MM.1S (cell line): ENCODE measurements at regions not wholly inside any gene's neighbourhood (a gene's known extent, or its start where the extent isn't known, plus 50 kb on each side); places are given as distances from the start of the nearest gene placed in this dataset.

ENCODE experiments used
- EZH2 ChIP-seq: fragments of 300-600 bp; sonication (generic); optimal IDR thresholded peaks from 2 replicates; pipeline ENCODE3; 2017; ENCODE audit warnings: low read depth, mild to moderate bottlenecking, antibody characterized with exemption, low read length, mixed read lengths
- TF ChIP-seq, protein P1 (sequence below): fragments of 300-600 bp; sonication (generic); IDR thresholded peaks from 2 replicates; pipeline ENCODE4 v1.5.1; 2016; ENCODE audit warnings: antibody characterized with exemption, low read length, mixed read lengths

DNA sequence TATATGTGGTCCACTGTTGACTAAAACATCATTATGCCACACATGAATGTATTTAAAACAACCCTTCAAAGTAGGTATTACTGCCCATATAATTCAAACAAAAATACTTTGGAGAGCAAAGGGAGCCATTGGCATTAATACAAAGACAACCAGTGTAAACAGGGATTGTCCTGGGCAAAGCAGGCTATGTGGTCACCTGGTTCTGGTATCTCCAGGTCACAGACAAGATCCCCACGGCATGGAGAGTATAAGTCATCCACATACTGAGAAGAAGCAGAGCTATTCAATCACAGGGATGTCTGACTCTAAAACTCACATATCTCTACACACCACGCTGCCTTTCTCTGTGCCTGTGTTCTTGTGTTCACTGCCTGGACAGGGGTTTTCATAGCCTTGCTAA, 81.4 kb upstream of the BZW1 start:
- TF ChIP-seq EZH2 = no peak
- TF ChIP-seq, protein P1, sequence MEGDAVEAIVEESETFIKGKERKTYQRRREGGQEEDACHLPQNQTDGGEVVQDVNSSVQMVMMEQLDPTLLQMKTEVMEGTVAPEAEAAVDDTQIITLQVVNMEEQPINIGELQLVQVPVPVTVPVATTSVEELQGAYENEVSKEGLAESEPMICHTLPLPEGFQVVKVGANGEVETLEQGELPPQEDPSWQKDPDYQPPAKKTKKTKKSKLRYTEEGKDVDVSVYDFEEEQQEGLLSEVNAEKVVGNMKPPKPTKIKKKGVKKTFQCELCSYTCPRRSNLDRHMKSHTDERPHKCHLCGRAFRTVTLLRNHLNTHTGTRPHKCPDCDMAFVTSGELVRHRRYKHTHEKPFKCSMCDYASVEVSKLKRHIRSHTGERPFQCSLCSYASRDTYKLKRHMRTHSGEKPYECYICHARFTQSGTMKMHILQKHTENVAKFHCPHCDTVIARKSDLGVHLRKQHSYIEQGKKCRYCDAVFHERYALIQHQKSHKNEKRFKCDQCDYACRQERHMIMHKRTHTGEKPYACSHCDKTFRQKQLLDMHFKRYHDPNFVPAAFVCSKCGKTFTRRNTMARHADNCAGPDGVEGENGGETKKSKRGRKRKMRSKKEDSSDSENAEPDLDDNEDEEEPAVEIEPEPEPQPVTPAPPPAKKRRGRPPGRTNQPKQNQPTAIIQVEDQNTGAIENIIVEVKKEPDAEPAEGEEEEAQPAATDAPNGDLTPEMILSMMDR = no peak
